ENCODE measurements at regions not wholly inside any gene's neighbourhood (a gene's known extent, or its start where the extent isn't known, plus 50 kb on each side); places are given as distances from the start of the nearest gene placed in this dataset.

DNA sequence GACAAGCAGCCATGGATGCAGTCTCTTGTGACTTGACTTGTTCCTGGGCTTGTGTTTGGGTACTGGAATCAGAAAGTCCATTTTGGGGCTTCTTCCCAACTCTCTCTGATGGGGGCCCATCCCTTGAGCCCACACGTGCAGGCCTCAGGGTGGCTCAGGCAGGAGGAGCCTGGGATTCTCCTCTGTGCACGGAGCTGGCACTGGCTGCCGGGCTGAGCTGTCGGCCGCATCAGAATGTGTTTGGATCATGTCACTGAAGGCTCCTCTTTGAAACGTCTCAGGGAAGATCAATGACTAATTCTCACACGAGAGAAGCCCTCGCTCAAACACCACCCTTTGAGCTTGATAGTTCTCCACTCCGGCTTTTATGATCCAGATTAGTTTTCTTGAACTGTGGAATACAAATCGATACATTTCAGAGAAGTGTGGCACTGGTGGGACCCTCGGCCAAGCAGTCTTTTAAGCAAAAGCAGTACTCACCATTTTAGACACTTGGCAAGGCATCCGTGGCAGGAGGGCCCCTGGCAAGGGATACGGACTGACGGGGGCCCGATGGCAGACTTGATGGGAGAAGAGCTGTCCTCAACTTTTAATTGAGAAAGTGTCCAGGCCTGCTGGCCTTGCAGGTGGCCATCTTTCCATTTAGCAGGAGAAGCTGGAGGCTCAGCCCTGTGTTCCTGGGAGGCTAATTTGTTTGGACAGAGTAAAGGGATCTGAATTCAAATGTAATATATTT lies 220.7 kb upstream of the C1orf174 start:
- TF ChIP-seq POLR2AphosphoS5 (IDR thresholded peaks at IDR 0.05; ENCODE audit: borderline replicate concordance, low read depth, low read length) (no peak), EZH2 (IDR thresholded peaks at IDR 0.05) (no peak), FOXP2 (optimal IDR thresholded peaks at IDR 0.05; ENCODE audit: control extremely low read depth, extremely low read length, insufficient read depth) (no peak)
